CD4-positive, alpha-beta T cell treated with Interferon gamma for 1 hour (primary cell): ENCODE measurements at regions not wholly inside any gene's neighbourhood (a gene's known extent, or its start where the extent isn't known, plus 50 kb on each side); places are given as distances from the start of the nearest gene placed in this dataset.
A peak's percentile ranks its signal among the peaks of the same experiment; 100 is the strongest.
"Not testable (repeated sequence)": the region's sequence is repeated elsewhere in the genome, so short reads cannot be mapped to it uniquely, and the experiment has no call there.

ENCODE experiments used
- DNase-seq: peaks from one replicate; pipeline ENCODE4 v3.0.0-alpha.2; 2020

GRCh38 chr10:46204482-46205102, 82.2 kb upstream of the ANTXRL start:
- not testable (repeated sequence) for DNase-seq

GRCh38 chr10:46210427-46210826, 76.4 kb upstream of the ANTXRL start:
- DNase-seq: not testable (repeated sequence)

- DNase-seq: no peak
Observed at GRCh38 chr10:46215426-46215825, 71.4 kb upstream of the ANTXRL start.

- no peak for DNase-seq
Observed at GRCh38 chr10:46216003-46216634, 70.7 kb upstream of the ANTXRL start.

GRCh38 chr10:46216836-46217751, 69.7 kb upstream of the ANTXRL start:
- DNase-seq: no peak

- DNase-seq: no peak
Observed at GRCh38 chr10:46217752-46218453, 68.9 kb upstream of the ANTXRL start.

- DNase-seq: no peak
Observed at GRCh38 chr10:46218921-46219320, 67.9 kb upstream of the ANTXRL start.

- not testable (repeated sequence) for DNase-seq
Observed at GRCh38 chr10:46219431-46219990, 67.3 kb upstream of the ANTXRL start.

GRCh38 chr10:46220187-46220586, 66.6 kb upstream of the ANTXRL start:
- no peak for DNase-seq

- DNase-seq: no peak
Observed at GRCh38 chr10:46220872-46221538, 65.8 kb upstream of the ANTXRL start.

DNA sequence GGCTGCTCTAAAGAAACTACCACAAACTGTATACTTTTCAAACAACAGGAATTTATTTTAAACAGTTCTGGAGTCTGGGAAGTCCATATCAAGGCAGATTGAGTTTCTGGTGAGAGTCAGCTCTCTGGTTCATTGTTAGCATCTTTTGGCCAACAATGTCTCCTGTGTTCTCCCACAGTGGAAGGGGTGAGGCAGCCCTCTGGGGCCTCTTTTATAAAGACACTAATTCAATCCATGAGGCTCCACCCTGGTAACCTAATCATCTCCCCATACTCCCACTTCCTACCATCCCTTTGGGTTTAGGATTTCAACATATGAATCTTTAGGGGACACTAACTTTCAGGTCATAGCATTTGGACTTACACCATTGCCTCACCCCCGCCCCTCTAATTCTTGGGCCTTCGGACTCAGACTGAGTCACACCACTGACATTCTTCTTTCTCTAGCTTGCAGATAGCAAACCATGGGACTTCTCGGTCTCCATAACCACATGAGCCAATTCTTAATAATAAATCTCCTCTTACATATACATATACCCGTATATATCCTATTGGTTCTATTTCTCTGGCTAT, 64.3 kb upstream of the ANTXRL start:
- DNase-seq: no peak

DNA sequence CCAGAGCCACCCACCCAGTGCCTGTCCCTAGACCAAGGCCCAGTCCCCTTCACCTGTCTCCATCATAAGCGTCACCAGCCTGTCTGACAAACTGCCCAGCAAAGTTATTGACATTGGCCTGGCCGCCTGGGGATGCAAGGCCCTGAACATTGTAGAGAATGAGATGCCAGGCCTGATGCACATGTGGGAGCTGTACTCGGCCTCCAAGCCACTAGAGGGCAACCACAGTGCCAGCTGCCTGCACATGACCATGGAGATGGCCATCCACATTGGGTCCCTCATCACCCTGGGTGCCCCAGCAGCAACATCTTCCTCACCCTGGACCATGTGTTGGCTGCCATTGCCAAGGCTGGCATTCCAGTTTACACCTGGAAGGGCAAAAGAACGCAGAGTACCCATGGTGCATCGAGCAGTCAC, 63.7 kb upstream of the ANTXRL start:
- no peak for DNase-seq

GRCh38 chr10:46223626-46224413, 63.0 kb upstream of the ANTXRL start:
- DNase-seq: no peak

DNA sequence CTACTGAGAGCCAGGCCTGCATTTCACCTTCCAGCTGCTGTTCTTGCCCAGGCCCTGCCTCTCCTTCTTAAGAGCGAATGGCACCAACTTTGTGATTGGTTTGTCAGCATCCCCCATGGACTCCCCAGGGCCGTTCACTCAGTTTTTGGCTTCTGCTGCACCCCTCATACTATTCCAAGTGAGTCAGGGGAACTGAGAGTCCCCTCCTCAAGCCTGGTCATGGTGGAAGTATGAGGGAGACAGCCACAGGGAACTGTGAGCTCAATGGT, 62.4 kb upstream of the ANTXRL start:
- DNase-seq: no peak

DNA sequence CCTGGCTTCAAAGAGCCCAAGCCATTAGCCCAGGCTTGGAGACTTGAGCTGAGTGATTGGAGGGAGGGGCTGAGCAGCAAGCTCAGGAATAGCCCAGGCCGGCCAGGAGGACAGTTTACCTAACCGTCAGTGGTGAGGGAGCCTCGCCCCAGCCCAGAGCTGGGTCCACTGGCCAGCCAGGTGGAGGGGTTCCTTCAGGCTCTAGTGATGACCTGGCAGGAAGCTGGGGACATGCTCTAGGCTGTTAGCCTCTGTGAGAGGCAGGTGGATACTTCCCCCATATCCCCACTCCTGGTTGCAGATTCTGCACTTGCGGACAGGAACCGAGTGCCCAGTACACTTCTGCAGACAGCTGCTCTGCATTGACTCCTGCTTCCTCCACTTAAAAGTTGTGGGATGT, 61.2 kb upstream of the ANTXRL start:
- DNase-seq: no peak

DNA sequence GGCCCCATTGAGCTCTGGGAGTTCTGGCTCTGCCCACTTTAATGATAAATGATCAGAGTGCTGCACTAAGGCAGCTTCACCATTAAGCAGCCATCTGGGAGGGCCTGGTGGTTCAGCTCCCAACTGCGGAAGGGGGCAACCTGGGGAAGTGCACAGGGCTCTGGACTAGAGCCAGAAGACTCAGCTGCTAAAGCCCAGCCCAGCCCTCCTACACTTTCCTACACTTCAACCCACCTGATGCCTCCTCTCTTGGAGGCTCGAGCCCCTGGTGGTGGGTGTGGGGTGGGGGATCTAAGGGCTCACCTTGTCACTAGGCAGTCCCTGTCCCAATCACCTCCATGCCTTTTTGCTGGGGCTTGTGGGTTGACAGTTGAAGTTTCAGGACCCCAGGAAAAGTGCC, 60.6 kb upstream of the ANTXRL start:
- no peak for DNase-seq

GRCh38 chr10:46226900-46227558, 59.8 kb upstream of the ANTXRL start:
- DNase-seq: no peak

GRCh38 chr10:46227571-46227935, 59.2 kb upstream of the ANTXRL start:
- DNase-seq: no peak

- no peak for DNase-seq
Observed at GRCh38 chr10:46227936-46228562, 58.7 kb upstream of the ANTXRL start.

DNA sequence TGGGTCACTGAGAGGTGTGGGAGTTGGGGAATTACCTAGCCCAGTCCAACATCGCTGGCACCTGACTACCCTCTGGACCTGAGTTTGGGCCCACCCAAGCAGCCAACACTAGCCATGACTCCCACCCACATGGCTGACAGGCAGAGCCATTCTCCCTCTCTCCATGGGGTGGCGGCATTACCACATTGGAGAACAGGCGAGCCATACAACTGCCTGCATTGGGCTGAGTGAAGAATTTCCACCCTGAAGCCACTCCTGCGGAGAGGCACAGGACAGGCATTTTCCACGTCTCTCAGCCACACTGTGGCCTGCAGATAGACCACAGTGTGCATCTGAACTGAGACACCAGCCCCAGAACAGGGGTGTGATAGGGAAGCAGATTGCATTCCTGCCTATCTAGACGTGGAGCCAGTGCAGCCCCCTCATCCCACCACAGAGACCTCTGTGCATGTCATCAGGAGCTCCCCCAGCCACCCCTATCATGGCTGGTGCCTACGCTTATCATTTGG, 58.2 kb upstream of the ANTXRL start:
- DNase-seq: peak; percentile 39
